ENCODE measurements at regions not wholly inside any gene's neighbourhood (a gene's known extent, or its start where the extent isn't known, plus 50 kb on each side); places are given as distances from the start of the nearest gene placed in this dataset.

GRCh38 chr20:57020364-57020763, 246.1 kb downstream of the BMP7 start:
- TF ChIP-seq CTCF (IDR thresholded peaks at IDR 0.05 in 2 of 3, conservative IDR thresholded peaks at IDR 0.05 in 1 of 3; ENCODE audit: borderline replicate concordance in 1 of 3, insufficient read depth in 1 of 3, low read depth in 2 of 3, low read length in 2 of 3) = no peak
- no peak for TF ChIP-seq POLR2AphosphoS5 (IDR thresholded peaks at IDR 0.05; ENCODE audit: low read depth, low read length)
- no peak for TF ChIP-seq REST (IDR thresholded peaks at IDR 0.05; ENCODE audit: low read depth)
- no peak for TF ChIP-seq POLR2A (IDR thresholded peaks at IDR 0.05; ENCODE audit: borderline replicate concordance, extremely low read depth, insufficient read depth, insufficient read length)
- no peak for TF ChIP-seq ZBTB33 (IDR thresholded peaks at IDR 0.05; ENCODE audit: extremely low read depth, insufficient replicate concordance, low read length)
- no peak for TF ChIP-seq EZH2phosphoT487 (IDR thresholded peaks at IDR 0.05; ENCODE audit: borderline replicate concordance)
